ENCODE measurements at regions not wholly inside any gene's neighbourhood (a gene's known extent, or its start where the extent isn't known, plus 50 kb on each side); places are given as distances from the start of the nearest gene placed in this dataset.

DNA sequence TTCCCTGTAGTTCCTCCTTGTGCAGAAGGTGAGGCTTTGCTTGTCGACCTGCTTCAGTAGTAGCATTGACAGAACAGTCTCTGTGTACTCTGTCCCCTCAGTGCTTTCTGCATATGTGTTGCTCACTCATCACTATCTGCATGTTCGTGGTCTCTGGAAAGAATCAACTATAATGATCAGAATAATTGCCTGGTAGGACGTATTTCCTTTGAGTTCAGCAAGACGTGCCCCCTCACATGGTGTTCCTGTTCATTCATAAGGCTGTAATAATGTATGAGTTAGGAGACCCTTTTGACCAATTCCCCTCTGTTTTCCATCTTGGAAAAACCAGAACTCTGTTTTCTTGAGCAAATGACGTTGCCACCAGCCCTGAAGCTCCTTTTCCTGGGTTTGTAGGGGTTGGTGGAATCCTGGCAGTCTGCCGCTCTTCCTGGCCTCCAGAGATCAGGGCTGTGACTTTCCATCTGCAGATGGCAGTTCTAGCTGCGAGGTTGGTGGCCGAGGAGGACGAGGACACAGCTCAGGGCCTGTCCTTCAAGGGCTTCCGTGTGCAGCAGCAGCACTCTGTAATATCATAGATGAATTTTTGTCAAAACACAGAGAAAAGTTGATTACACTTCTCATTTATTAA lies 61.9 kb downstream of the EXOSC2 start:
- CTCF ChIA-PET, result interaction anchor here (1.5 kb wide), 1 partner anchor 12 kb away, joined by 3 read pairs; no protein-coding TSS in a partner anchor
- H3K36me3 ChIP-seq (ENCODE audit: control insufficient read depth, insufficient read depth, low read length), result no peaks in the 10 kb centered on the region
- POLR2A ChIA-PET, result interaction anchor here (0.6 kb wide), 1 partner anchor 278 kb away, joined by 6 read pairs; no protein-coding TSS in a partner anchor
- TF ChIP-seq, protein P1, sequence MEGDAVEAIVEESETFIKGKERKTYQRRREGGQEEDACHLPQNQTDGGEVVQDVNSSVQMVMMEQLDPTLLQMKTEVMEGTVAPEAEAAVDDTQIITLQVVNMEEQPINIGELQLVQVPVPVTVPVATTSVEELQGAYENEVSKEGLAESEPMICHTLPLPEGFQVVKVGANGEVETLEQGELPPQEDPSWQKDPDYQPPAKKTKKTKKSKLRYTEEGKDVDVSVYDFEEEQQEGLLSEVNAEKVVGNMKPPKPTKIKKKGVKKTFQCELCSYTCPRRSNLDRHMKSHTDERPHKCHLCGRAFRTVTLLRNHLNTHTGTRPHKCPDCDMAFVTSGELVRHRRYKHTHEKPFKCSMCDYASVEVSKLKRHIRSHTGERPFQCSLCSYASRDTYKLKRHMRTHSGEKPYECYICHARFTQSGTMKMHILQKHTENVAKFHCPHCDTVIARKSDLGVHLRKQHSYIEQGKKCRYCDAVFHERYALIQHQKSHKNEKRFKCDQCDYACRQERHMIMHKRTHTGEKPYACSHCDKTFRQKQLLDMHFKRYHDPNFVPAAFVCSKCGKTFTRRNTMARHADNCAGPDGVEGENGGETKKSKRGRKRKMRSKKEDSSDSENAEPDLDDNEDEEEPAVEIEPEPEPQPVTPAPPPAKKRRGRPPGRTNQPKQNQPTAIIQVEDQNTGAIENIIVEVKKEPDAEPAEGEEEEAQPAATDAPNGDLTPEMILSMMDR (IDR thresholded peaks at IDR 0.05; ENCODE audit: insufficient read depth, low read depth, low read length), result no peak
- no peak for DNase-seq (ENCODE audit: low read depth)
- no peaks in the 10 kb centered on the region for H3K27me3 ChIP-seq (ENCODE audit: control insufficient read depth, insufficient read depth, low read length)
- no peak overlapping the region for H3K4me3 ChIP-seq (ENCODE audit: low read depth, low read length)

DNA sequence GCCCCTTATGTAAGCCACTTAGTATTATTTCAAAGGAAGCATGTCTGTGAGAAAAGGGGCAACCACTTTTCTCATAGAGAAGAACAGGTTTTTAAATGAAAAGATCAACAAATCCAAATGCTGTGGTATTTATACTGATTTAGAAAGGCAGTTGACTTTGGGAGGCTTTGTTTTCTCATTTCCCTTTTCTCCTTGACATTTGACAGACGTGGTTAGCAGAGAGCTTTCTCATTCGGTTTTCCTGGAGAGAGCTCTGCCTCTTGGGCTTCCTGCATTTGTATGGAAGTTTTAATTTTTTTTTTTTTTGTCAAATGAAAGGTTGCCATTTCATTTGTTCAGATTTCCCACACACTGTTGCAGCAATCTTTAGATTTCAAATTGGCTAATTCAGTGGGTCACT lies 62.5 kb downstream of the EXOSC2 start:
- TF ChIP-seq, protein P1 (IDR thresholded peaks at IDR 0.05; ENCODE audit: insufficient read depth, low read depth, low read length), result no peak
- no peak for DNase-seq (ENCODE audit: low read depth)
- H3K4me3 ChIP-seq (ENCODE audit: low read depth, low read length), result no peak overlapping the region
- H3K36me3 ChIP-seq (ENCODE audit: control insufficient read depth, insufficient read depth, low read length), result no peaks in the 10 kb centered on the region
- ChIA-PET POLR2A (interaction anchor here (0.6 kb wide), 1 partner anchor 277 kb away, joined by 6 read pairs; no protein-coding TSS in a partner anchor), CTCF (interaction anchor here (1.2 to 1.5 kb wide), 4 partner anchors 12 to 110 kb away, joined by 3 to 4 read pairs (median 4); no protein-coding TSS in a partner anchor)
- H3K27me3 ChIP-seq (ENCODE audit: control insufficient read depth, insufficient read depth, low read length), result no peaks in the 10 kb centered on the region

DNA sequence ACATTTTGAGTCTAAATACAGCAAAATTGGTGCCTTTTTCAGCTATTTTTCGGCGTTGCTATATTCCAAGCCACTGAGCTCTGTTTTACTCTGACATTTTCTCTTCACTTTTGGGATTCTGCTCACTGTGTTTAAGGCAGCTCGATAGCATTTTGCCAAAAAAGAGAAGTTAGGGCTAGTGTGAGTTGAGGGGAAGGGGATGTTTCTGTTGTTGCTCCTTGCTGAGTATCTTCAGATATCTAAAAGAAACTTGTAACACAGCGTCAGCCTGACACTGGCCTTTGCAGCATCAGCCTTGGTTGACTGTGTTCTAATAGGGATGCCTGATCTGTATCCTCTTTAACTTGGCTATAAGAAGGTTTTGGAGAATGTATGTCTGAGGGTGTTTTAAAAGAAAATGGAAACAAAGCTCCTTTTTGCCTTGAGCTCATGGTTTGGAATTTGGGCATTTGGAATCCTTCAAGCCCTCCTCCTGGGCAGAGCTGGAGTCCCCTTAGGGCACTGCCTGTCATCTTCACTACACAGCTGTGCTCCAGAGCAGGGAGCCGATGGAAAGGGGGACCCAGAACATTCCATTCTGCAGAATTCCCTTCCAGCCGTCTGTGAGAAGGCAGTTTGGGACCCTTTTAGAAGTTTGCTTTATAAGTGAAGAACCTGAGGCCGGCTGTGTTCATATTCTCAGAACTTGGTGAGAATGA lies 63.0 kb downstream of the EXOSC2 start:
- Histone ChIP-seq H3K4me3 (ENCODE audit: low read depth, low read length) (no peak overlapping the region), H3K36me3 (ENCODE audit: control insufficient read depth, insufficient read depth, low read length) (no peaks in the 10 kb centered on the region), H3K27me3 (ENCODE audit: control insufficient read depth, insufficient read depth, low read length) (no peaks in the 10 kb centered on the region)
- ChIA-PET POLR2A (no interaction called here), CTCF (interaction anchor here (0.8 to 1.5 kb wide), 6 partner anchors 13 to 110 kb away, joined by 3 to 5 read pairs (median 4); no protein-coding TSS in a partner anchor)
- DNase-seq (ENCODE audit: low read depth), result no peak
- TF ChIP-seq, protein P1 (IDR thresholded peaks at IDR 0.05; ENCODE audit: insufficient read depth, low read depth, low read length), result no peak

DNA sequence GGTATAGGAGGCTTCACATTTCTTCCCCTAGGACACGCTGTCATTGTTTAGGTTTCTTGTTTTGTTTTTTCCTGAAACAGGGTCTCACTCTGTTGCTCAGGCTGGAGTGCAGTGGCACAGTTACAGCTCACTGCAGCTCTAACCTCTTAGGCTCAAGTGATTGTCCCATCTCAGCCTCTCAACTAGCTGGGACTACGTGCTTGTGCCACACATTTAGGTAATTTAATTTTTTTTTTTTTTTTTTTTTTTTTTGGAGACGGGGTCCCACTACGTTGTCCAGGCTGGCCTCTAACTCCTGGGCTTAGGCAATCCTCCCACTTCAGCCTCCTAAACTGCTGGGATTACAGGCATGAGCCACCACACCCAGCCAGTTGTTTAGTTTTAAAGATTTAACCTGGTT lies 66.2 kb downstream of the EXOSC2 start:
- Histone ChIP-seq H3K4me3 (ENCODE audit: low read depth, low read length) (no peak overlapping the region), H3K27me3 (ENCODE audit: control insufficient read depth, insufficient read depth, low read length) (no peaks in the 10 kb centered on the region), H3K36me3 (ENCODE audit: control insufficient read depth, insufficient read depth, low read length) (no peaks in the 10 kb centered on the region)
- ChIA-PET POLR2A (no interaction called here), CTCF (no interaction called here)
- TF ChIP-seq, protein P1 (IDR thresholded peaks at IDR 0.05; ENCODE audit: insufficient read depth, low read depth, low read length), result no peak
- DNase-seq (ENCODE audit: low read depth), result no peak
